Loucy (cell line): ENCODE measurements at regions not wholly inside any gene's neighbourhood (a gene's known extent, or its start where the extent isn't known, plus 50 kb on each side); places are given as distances from the start of the nearest gene placed in this dataset.

Experiments
- H2AFZ ChIP-seq: fragments of 200-600 bp; sonication (generic); 2 replicates; pipeline ENCODE4 v1.6.0; 2016; ENCODE audit warnings: antibody characterized with exemption, mild to moderate bottlenecking, low read length, moderate library complexity
- H3F3A ChIP-seq: fragments of 200-600 bp; 2 replicates; pipeline ENCODE4 v1.6.0; 2016; ENCODE audit warnings: antibody characterized with exemption, low read depth, mild to moderate bottlenecking
- H3K27me3 ChIP-seq: fragments of 200-600 bp; sonication (generic); 2 replicates; pipeline ENCODE4 v1.6.1; 2014; ENCODE audit warnings: low read length, mild to moderate bottlenecking; ENCODE audit not compliant: insufficient read depth, poor library complexity, severe bottlenecking
- H3K36me3 ChIP-seq: fragments of 200-600 bp; sonication (generic); 2 replicates; pipeline ENCODE4 v1.6.1; 2016; ENCODE audit warnings: low read length; ENCODE audit not compliant: insufficient read depth
- H3K4me1 ChIP-seq: fragments of 200-600 bp; sonication (generic); 2 replicates; pipeline ENCODE4 v1.5.1; 2014; ENCODE audit warnings: low read length, mild to moderate bottlenecking; ENCODE audit not compliant: insufficient read depth, poor library complexity, severe bottlenecking
- H3K4me2 ChIP-seq: fragments of 200-600 bp; sonication (generic); 2 replicates; pipeline ENCODE4 v1.6.0; 2014; ENCODE audit warnings: antibody characterized with exemption, low read length, low read depth, mild to moderate bottlenecking; ENCODE audit not compliant: poor library complexity, severe bottlenecking
- H3K4me3 ChIP-seq: fragments of 200-600 bp; sonication (generic); 2 replicates; pipeline ENCODE4 v1.5.1; 2014; ENCODE audit warnings: low read length, mild to moderate bottlenecking, mixed read lengths; ENCODE audit not compliant: poor library complexity, severe bottlenecking
- H3K79me2 ChIP-seq: fragments of 200-600 bp; sonication (generic); 2 replicates; pipeline ENCODE4 v1.6.1; 2014; ENCODE audit warnings: low read length; ENCODE audit not compliant: insufficient read depth
- H3K9ac ChIP-seq: fragments of 200-600 bp; sonication (generic); 2 replicates; pipeline ENCODE4 v1.6.0; 2014; ENCODE audit warnings: mild to moderate bottlenecking, low read depth, low read length, moderate library complexity; ENCODE audit not compliant: poor library complexity, severe bottlenecking
- H3K9me2 ChIP-seq: fragments of 200-600 bp; sonication (generic); replicated peaks from 2 replicates; pipeline ENCODE4 v1.6.1; 2016; ENCODE audit warnings: low read depth, low read length, mixed read lengths
- H3K9me3 ChIP-seq: fragments of 200-600 bp; sonication (generic); 2 replicates; pipeline ENCODE4 v1.6.1; 2014; ENCODE audit warnings: mild to moderate bottlenecking, antibody characterized with exemption, low read length, low read depth; ENCODE audit not compliant: insufficient read depth
- H4K20me1 ChIP-seq: fragments of 200-600 bp; sonication (generic); 2 replicates; pipeline ENCODE4 v1.6.0; 2014; ENCODE audit warnings: antibody characterized with exemption, low read length, mild to moderate bottlenecking; ENCODE audit not compliant: insufficient read depth, poor library complexity, severe bottlenecking
- CTCF ChIP-seq: fragments of 200-600 bp; sonication (generic); conservative IDR thresholded peaks from 2 replicates; pipeline ENCODE4 v1.5.1; 2014; ENCODE audit warnings: mild to moderate bottlenecking, antibody characterized with exemption, low read length
- EZH2phosphoT487 ChIP-seq: fragments of 200-600 bp; IDR thresholded peaks from 2 replicates; pipeline ENCODE4 v1.6.1; 2018; ENCODE audit warnings: antibody characterized with exemption, mild to moderate bottlenecking, moderate library complexity, borderline replicate concordance

GRCh38 chr3:189551007-189551406 is 80.2 kb upstream of the TP63 start:
- no peak overlapping the region for H2AFZ ChIP-seq
- TF ChIP-seq EZH2phosphoT487: no peak
- no peak for TF ChIP-seq CTCF
- H3F3A ChIP-seq: no peaks in the 10 kb centered on the region
- H3K9me2 ChIP-seq: no peaks in the 10 kb centered on the region
- no peaks in the 10 kb centered on the region for H3K27me3 ChIP-seq
- H3K4me2 ChIP-seq: no peak overlapping the region
- H4K20me1 ChIP-seq: no peaks in the 10 kb centered on the region
- no peaks in the 10 kb centered on the region for H3K79me2 ChIP-seq
- no peak overlapping the region for H3K9ac ChIP-seq
- H3K9me3 ChIP-seq: peaks cover 33% of the 10 kb centered on the region; the same call in 1 of the 2 replicates
- no peaks in the 10 kb centered on the region for H3K36me3 ChIP-seq
- H3K4me3 ChIP-seq: no peak overlapping the region
- no peaks in the 10 kb centered on the region for H3K4me1 ChIP-seq

GRCh38 chr3:189554868-189555557 is 76.2 kb upstream of the TP63 start:
- peaks cover 17% of the 10 kb centered on the region for H3K9me3 ChIP-seq
- no peaks in the 10 kb centered on the region for H4K20me1 ChIP-seq
- no peak for TF ChIP-seq EZH2phosphoT487
- no peak for TF ChIP-seq CTCF
- H3K36me3 ChIP-seq: no peaks in the 10 kb centered on the region
- H3K27me3 ChIP-seq: no peaks in the 10 kb centered on the region
- no peaks in the 10 kb centered on the region for H3K4me1 ChIP-seq
- H3K9ac ChIP-seq: no peak overlapping the region
- H3K4me3 ChIP-seq: no peak overlapping the region
- H3F3A ChIP-seq: no peaks in the 10 kb centered on the region
- H3K9me2 ChIP-seq: no peaks in the 10 kb centered on the region
- no peak overlapping the region for H2AFZ ChIP-seq
- no peaks in the 10 kb centered on the region for H3K79me2 ChIP-seq
- H3K4me2 ChIP-seq: no peak overlapping the region

GRCh38 chr3:189555558-189555881 is 75.7 kb upstream of the TP63 start:
- TF ChIP-seq CTCF: no peak
- no peak for TF ChIP-seq EZH2phosphoT487
- Histone ChIP-seq H3K4me1 (no peaks in the 10 kb centered on the region), H3K9me3 (peaks cover 12% of the 10 kb centered on the region), H3K27me3 (no peaks in the 10 kb centered on the region), H3F3A (no peaks in the 10 kb centered on the region), H3K4me3 (no peak overlapping the region), H2AFZ (no peak overlapping the region), H3K9me2 (no peaks in the 10 kb centered on the region), H3K9ac (no peak overlapping the region), H3K4me2 (no peak overlapping the region), H3K36me3 (no peaks in the 10 kb centered on the region), H3K79me2 (no peaks in the 10 kb centered on the region), H4K20me1 (no peaks in the 10 kb centered on the region)
